ENCODE measurements at regions not wholly inside any gene's neighbourhood (a gene's known extent, or its start where the extent isn't known, plus 50 kb on each side); places are given as distances from the start of the nearest gene placed in this dataset.

DNA sequence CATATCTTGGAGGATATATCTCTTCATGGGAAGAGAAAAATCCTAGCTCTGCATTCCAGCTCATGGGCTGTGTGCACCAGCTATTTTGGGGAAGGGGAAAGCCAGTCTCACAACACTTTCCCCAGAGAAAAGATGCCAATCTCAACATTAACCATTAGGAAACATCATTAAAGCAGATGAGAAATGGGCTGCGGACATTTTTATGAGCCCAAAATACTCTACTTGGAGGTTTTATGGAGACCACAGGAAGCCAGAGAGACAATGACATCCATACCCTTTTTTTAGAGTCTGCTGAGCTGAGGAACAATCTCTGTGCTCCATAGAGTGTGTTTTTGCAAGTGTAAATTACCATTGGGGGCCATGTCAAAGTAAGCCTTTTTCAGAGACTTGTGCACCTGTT lies 213.7 kb downstream of the TRIB2 start:
- no peak for DNase-seq (ENCODE audit: low read depth)

DNA sequence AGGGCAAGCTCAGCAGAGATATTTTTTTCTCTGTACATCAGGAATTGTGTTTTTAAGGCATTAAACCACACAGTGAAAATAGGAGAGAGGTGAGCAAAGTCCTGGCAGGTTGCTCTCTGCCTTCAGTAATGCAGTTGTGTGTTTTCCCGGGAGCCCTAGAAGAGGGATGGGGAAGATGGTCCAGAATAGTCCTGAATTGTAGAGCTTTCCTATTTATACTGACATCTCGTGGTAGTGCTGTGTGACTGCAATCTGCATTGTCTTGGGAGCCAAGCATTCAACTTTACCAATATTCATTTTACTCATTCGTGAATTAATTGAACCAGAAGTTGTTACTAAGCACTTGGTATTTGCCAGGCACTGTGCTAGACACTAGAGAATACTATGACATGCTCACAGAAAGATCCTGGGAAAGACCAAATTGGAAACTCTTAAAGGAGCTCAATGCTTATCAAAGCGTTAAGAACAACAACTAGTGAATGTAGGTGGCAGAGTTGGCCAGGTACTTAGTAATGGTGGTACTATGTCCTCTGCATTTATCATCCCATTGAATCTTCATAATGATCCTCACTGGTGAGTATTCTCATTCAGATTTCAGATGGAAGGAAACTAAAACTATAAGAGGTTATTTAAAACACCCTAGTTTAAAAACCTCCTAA lies 214.6 kb downstream of the TRIB2 start:
- no peak for DNase-seq (ENCODE audit: low read depth)

DNA sequence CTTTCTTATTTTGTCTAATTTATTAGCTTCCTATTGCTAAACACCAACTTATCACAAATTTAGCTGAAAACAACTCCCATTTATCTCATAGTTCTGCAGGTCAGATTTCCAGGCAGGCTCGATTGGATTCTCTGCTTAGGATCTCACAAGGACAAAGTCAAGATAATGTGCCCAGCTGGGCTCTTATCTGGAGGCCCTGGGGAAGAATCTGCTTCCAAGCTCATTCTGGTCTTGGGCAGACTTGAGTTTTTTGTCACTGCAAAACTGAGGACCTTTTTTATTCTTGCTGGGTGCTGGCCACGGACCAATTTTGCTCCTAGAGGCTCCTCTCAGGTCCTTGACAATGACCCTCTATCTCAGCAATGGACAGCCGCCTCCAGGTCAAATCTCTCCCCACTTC lies 215.5 kb downstream of the TRIB2 start:
- DNase-seq (ENCODE audit: low read depth): no peak

DNA sequence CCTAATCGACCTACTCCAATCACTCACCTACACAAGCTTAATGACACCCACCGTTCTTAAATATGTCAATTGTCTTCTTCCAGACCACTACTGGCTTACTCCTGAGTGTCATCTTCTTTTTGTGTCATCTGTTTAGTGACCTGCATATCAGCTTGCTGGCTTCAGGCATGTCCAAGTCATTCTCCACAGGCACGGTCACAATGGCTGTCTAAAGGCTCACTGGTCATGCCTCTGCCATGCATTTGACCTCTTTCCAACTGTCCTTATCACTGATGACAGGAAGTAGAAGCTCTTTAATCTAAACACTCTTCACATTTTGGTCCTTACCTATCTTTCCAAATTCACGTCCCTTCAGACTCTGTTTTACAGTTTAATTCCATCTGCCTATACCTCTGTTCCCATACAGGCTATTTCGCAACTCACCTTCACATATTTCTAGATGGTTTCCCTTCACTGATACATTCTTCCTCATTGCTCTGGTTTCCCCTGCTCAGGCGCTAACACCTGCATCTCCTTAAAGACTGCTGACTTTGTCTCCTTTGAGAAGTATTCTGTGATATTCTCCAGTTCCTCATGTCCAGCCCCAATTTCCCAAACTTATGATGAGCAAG lies 217.5 kb downstream of the TRIB2 start:
- no peak for DNase-seq (ENCODE audit: low read depth)

DNA sequence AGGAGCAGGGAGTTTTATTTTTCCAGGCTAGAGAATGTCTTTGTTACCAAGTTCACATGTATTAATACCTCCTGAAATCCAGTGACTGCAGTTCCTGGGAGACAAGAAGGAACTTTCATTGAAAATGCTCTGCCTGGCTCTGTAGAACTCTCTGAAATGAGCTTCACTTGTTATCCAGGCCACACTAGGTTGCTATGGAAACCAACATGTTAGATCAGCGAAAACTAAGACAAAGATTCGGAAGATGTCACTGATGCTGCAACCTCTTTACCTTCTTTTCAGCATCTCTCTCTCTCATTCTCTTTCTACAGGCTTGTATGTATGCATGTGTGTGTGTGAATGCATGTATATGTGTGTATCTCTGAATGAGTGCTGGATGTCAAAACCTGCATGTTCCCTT lies 218.5 kb downstream of the TRIB2 start:
- DNase-seq (ENCODE audit: low read depth): no peak

DNA sequence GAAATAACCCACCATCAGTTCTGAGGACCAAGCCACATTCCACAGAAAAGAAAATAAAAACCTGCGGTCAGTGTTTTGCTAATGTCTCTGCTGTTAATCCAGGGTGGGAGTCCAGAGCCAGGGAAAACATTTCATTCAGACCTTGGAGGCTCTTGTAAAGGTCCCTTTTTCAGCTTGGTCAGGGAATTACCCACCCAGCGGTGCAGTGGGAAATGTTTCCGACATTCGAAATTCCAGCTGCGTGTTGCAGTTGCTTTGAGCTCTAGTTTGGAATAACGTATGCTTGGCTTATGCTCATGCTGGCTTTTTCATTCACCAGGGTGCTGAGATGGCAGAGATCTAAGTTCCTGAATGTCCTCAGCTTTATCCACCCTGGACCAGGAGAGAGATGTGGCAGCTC lies 219.1 kb downstream of the TRIB2 start:
- DNase-seq (ENCODE audit: low read depth): no peak

DNA sequence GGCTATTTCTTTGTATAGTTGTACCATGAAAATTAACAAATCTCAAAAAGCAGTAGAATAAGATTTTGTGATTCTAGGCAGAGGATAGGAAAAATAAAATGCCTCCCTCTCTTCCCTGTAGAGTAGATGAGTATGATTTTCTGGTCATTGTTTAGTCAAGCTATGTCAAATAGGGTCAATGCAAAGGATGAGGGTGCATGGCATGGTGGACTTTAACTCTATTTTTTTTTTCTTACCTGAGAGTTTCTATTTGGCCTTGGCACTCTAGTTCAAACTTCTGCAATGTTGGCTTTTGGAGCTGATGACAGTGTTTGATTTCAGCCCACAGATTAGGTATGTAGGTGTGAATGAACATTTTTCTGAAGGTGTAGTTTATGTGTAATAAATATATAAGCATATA lies 224.5 kb downstream of the TRIB2 start:
- DNase-seq (ENCODE audit: low read depth): no peak

DNA sequence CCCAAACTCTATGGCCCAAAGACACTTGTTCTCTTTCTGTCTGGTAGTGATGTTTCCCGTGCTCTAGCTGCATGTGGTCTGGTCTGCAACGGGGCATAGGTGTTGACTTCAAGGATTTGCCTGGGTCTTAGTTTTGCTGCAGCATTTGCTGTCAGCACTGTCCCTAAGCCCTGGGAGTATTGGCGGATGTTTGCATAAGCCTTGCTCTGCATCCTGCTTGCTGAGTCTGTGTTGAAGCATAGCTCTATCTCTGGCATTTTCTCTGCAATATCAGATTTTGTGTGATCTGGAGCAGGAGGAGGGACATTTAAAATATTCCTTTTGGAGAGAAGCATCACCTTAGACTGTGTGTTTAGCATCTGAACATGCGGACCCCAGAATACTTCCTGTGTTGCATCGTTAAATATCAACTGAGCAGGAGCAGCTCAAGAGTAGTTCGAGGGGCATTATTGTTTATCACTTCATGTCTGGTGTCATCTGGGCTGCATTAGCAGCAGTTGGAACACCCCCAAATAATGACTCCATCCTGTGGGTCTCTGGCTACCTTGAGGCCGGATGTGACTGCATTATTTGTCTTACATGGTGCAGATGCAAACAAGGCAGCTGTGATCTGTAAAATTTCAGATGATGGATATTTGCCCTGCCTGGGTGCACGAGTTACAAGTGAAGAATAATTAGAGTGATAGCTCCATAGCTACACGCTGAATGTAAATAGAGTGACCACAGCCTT lies 231.7 kb downstream of the TRIB2 start:
- DNase-seq (ENCODE audit: low read depth): no peak

DNA sequence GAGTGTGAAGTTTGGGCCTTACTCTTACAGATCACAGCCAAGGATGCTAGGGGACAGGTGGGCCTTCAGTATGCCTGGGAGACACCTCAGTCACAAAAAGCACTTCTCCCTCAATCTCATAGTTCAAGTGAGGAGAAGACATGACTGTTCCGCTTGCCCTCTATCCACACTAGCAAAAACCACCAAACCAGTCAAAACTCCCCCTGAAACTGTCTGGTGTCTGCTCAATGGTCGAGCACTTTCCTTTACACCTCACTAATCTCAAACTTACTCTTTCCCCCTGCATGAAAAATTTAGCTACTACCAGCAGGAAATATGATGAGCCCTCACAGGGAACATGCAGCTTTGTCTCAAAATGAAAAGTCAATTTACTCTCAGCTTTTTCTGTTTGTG lies 232.2 kb downstream of the TRIB2 start:
- DNase-seq (ENCODE audit: low read depth): no peak

DNA sequence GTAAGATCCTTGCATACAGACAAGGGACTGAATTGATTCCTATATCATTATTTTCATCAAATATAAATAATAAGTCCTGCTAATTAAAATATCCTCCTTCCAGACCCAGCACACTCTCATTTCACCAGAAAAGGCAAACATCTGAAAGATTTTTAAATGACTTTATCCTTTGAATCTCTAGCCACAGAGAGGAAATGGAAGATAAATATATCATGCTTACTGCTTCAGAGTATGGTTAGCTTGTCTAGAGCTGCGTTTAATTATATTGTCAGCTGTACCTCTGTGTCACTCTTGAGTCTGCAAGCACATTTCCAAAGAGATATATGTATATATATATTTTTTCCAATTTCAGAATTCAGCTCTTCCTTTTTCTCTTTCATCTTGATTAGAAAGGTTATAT lies 232.7 kb downstream of the TRIB2 start:
- DNase-seq (ENCODE audit: low read depth): no peak

DNA sequence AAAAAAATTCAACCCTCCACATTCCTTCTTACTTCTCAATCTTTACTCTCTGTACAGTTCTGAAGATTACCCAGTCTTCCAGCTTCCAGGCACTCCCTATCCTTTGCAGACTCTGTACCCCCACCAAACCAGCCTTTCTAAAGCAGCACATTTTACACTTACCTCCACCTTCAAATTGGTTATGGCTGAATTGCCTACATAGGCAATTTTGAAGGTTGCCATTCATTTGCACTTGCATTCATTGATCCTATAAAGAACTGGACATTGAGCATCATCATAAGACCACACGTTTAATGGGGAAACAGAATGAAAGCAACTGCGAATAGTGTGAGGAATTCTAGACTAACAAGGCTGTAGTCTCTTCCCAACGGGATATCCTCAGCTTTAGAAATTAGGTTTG lies 233.4 kb downstream of the TRIB2 start:
- DNase-seq (ENCODE audit: low read depth): no peak

DNA sequence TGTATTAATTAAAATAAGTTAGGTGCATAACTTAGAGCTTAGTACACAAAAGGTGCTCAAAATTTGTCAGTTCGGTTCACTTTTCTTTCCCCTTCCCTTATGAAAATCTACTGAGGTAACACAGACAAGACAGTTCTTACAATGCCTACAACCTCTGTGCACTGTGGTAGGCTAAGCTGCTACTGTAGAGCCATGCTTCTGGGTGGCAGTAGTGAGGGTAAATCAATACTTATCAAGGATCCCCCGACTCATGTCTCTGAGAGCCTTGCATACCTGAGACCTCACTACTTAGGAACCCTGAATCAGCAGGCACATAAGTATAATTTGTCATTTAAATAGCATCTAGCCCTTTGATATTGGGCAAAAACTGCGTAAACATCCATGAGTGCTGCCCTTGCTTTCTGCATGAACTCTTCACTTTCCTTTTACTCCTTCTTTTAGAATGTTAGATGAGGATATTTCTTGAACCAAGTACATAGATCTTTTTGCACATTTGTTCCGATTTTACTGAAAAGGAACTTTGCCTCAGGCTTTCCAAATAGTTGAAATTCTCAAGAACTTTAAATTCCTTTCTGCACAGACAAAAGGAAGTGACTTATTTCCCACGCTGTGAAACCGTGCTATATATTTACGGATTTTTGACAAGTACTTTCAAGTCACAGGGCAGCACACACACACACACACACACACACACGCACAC lies 234.4 kb downstream of the TRIB2 start:
- DNase-seq (ENCODE audit: low read depth): no peak

DNA sequence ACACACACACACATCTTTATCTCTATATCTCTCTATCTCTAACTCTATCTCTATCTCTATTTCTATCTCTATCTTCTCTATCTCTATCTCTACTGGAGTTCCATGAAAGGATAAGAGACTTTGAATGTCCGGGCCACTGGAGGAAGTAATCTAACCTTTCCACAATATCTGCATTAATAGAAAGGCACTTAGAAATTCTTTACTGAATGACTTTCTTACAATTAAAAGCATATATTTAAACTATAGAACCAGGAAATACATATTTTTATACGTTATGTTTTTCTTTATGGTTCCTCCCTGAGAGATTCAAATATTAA lies 234.9 kb downstream of the TRIB2 start:
- no peak for DNase-seq (ENCODE audit: low read depth)

DNA sequence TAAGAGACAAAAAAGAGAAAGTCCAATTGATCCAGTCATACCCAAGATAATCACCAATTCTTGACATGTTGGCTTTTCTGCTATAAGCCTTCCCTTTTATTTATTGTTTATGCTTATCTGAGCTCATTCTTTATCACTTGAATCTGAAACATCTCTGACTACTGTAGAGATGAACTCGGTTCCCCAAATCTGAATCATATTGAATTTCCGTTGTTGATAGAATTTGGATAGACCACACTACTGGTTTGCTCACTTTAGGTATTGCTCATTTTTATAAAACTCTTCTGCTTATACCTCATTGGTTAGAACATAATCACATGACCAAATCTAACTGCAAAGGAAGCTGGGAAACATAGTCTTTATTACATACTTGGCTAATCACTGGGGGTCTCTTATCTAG lies 236.9 kb downstream of the TRIB2 start:
- no peak for DNase-seq (ENCODE audit: low read depth)

DNA sequence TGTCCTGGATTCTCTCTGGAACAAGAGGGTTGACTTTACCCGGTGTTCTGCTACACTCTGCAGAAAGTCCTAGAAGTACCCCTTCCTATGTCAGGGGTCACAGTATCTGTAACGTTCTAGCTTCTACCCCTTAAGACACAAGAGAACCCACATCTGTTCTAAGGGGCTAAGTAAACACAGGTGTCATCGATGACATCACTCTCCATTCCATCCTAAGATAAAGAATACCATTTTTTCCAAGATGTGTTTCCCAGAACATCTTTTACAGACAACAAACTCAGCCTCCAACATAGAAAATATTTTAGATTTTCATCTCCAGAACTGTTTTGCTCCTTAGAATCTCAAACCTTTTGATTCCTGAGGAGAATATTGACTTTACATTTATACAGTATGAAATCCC lies 239.1 kb downstream of the TRIB2 start:
- DNase-seq (ENCODE audit: low read depth): no peak

DNA sequence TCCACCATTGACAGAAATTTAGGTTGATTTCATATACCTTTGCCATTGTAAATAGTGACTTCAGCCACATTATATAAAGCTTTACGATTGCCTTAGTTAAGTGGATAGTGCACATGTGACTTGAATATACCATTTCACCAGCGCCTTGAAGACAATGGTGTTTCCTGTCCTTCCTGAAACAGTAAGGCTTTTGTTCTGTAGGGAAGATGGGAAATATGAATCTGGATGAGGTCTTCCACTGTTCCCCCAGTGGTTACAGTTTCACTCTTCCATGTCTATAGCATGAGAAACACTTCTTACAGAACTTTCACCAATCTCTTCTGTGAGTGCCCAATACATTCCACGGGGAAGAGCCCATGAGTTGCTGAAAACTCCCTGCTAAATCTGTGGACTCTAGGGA lies 240.5 kb downstream of the TRIB2 start:
- DNase-seq (ENCODE audit: low read depth): no peak

DNA sequence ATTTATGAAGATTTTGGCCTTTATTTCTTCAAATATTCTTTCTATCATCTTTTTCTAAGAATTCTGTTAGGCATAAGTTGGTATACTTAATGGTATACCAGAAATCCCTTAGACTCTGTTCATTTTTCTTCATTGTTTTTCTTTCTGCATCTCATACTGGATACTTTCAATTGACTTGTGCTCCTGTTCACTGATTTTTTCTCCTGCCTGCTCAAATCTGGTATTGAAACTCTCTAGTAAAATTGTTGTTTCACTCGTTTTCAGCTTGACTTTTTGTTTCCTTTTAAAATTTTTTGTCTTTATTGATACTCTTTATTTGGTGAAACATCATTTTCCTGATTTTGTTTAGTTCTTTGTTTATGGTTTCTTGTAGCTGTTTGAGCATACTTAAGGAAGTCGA lies 243.2 kb downstream of the TRIB2 start:
- no peak for DNase-seq (ENCODE audit: low read depth)

DNA sequence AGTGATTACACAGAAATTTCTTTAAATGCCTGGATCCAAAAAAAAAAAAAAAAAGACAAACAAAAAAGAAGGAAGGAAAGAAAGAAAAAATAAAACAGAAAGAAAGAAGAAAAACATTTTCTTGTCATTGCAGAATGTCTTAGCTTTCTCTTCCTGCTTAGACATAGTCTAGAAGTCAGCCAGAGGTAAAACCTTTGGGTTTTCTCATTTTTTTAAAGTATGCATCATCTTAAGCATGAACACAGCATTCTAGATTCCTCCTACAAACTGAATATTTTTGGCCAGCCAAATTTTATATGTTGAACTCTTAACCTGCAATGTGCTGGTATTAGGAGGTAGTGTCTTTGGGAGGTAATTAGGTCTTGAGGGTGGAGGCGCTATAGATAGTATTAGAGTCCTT lies 243.9 kb downstream of the TRIB2 start:
- no peak for DNase-seq (ENCODE audit: low read depth)

DNA sequence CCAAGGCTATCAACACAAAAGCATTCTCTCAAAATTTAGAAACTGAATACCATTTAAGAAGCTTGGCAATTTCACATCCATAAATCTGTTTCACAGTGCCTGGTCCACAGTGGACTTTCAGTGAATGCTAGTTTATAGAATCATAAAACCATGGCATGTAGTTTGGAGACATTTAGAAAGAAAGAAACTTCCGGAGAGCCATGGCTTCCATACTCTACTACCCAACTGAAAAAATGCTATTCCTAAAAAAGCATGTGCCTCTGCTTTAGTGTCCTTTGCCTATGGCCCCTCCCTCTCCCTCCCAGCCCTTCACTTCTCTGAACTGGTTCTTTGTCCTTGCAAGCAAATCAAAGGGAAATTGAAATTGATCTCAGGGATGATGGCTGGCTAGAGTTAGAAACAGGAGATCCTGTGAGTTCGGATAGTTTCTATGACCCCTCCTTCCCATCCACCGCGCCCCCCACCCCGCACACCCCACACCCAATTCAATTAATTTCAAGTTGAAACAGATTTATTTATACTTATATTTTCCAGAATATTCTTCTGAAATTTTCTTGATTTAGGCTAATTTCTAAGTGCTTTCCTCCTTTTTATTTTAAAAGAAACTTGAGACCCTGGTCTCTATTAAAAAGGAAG lies 248.3 kb downstream of the TRIB2 start:
- DNase-seq (ENCODE audit: low read depth): no peak

DNA sequence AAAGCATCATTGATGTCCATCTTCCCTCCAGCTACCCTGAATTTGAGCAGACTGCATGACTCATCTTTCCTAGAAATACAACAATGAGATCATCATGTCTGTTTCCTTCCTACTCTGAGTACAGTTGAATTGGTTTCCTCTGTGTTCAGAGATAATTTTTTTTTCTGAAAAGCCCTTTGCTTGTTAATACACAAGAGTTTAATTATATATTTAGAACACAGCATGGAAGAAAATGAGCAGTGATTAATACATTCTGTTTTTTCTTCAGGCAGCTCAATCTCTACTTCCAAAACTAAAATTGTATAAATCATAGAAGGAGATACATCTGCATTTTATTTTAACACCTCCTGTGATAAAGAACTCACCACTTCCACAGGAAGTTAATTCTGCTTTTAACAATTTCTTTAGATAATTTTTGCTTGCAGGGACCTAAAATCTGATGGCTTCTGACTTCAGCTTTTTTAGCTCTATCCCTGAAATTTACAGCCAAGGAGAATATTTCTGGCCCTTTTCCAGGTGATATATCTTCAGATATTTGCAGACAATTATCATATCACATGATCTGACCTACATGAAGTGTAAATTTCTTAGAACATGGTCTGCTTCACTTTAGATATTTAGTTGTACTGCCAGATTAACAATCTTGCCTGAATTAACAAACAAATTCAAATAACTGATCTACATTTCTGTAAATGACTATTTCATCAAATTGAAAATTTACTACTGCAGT lies 249.0 kb downstream of the TRIB2 start:
- DNase-seq (ENCODE audit: low read depth): no peak

DNA sequence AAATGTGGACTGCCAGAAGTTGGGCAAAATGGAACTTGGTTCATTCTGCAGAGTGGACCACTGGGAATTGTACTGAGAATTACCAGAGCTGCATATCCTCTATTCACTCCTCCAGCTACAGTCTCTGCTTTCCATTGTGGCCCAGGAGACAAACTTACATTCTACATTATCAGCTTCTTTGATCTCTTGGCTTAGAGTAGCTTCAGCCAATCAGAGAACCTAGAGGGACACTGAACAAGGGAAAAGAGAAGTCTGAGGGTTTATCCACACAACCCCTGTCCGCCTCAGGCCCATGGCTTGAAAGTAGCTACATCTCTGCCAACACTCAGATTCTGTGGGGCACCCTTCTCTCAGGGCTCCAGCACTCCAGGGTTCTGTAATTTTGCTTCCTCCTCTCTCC lies 251.1 kb downstream of the TRIB2 start:
- no peak for DNase-seq (ENCODE audit: low read depth)

DNA sequence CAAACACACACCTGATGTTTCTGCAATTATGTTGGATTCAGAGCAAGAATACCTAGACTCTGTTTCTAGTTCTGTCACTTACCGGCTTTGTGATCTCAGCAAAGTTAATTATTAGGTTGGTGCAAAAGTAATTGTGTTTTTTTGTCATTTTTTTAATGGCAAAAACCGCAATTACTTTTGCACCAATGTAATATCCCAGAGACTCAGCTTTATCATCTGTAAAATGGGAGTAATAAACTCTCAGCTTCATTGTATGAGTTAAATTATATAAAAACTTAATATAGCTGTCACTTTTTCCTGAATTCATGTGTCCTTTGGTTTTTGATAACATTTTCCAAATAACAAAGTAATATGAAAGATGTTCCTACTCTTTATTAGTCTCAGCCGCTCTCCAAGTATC lies 251.7 kb downstream of the TRIB2 start:
- DNase-seq (ENCODE audit: low read depth): no peak
